ENCODE measurements at regions not wholly inside any gene's neighbourhood (a gene's known extent, or its start where the extent isn't known, plus 50 kb on each side); places are given as distances from the start of the nearest gene placed in this dataset.

GRCh38 chrX:23251043-23251442 is 83.6 kb upstream of the PTCHD1 start:
- Histone ChIP-seq H3K4me3 (ENCODE audit: low read depth, low read length, poor library complexity, severe bottlenecking) (no peak overlapping the region), H3K27ac (ENCODE audit: low read depth, low read length, poor library complexity, severe bottlenecking) (no peak overlapping the region), H2AFZ (ENCODE audit: low read length) (no peak overlapping the region), H4K20me1 (ENCODE audit: insufficient read depth, low read length) (no peaks in the 10 kb centered on the region), H3K9me3 (ENCODE audit: low read length) (no peaks in the 10 kb centered on the region), H3K36me3 (ENCODE audit: insufficient read depth, low read length) (no peaks in the 10 kb centered on the region), H3K4me1 (ENCODE audit: insufficient read depth, low read length, poor library complexity, severe bottlenecking) (no peaks in the 10 kb centered on the region), H3K4me2 (ENCODE audit: low read length) (no peak overlapping the region), H3K79me2 (ENCODE audit: insufficient read depth, low read depth, low read length) (no peaks in the 10 kb centered on the region), H3K9me2 (ENCODE audit: insufficient read depth, low read length) (no peaks in the 10 kb centered on the region)
- BruUV-seq (replicated peaks) = no TSS peak
- no peak for DNase-seq (ENCODE audit: low spot score)
- TF ChIP-seq, protein P1, sequence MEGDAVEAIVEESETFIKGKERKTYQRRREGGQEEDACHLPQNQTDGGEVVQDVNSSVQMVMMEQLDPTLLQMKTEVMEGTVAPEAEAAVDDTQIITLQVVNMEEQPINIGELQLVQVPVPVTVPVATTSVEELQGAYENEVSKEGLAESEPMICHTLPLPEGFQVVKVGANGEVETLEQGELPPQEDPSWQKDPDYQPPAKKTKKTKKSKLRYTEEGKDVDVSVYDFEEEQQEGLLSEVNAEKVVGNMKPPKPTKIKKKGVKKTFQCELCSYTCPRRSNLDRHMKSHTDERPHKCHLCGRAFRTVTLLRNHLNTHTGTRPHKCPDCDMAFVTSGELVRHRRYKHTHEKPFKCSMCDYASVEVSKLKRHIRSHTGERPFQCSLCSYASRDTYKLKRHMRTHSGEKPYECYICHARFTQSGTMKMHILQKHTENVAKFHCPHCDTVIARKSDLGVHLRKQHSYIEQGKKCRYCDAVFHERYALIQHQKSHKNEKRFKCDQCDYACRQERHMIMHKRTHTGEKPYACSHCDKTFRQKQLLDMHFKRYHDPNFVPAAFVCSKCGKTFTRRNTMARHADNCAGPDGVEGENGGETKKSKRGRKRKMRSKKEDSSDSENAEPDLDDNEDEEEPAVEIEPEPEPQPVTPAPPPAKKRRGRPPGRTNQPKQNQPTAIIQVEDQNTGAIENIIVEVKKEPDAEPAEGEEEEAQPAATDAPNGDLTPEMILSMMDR (conservative IDR thresholded peaks at IDR 0.05; ENCODE audit: low read length) = no peak
- no peak for TF ChIP-seq EZH2phosphoT487 (IDR thresholded peaks at IDR 0.05; ENCODE audit: borderline replicate concordance, low read depth, low read length)
- intact Hi-C loops (cut with micrococcal nuclease; ENCODE audit: unreplicated experiment) = no loop called here
- POLR2A ChIA-PET = no interaction called here
- CTCF ChIA-PET (ENCODE audit: unreplicated experiment) = no interaction called here

GRCh38 chrX:23263892-23264291 is 70.8 kb upstream of the PTCHD1 start:
- H3K4me3 ChIP-seq (ENCODE audit: low read depth, low read length, poor library complexity, severe bottlenecking) = no peak overlapping the region
- no peak overlapping the region for H3K4me2 ChIP-seq (ENCODE audit: low read length)
- no peak overlapping the region for H2AFZ ChIP-seq (ENCODE audit: low read length)
- no peaks in the 10 kb centered on the region for H3K4me1 ChIP-seq (ENCODE audit: insufficient read depth, low read length, poor library complexity, severe bottlenecking)
- BruUV-seq (replicated peaks) = no TSS peak
- TF ChIP-seq, protein P1 (conservative IDR thresholded peaks at IDR 0.05; ENCODE audit: low read length) = no peak
- no peak for TF ChIP-seq EZH2phosphoT487 (IDR thresholded peaks at IDR 0.05; ENCODE audit: borderline replicate concordance, low read depth, low read length)
- H3K79me2 ChIP-seq (ENCODE audit: insufficient read depth, low read depth, low read length) = no peaks in the 10 kb centered on the region
- H3K36me3 ChIP-seq (ENCODE audit: insufficient read depth, low read length) = no peaks in the 10 kb centered on the region
- no peaks in the 10 kb centered on the region for H4K20me1 ChIP-seq (ENCODE audit: insufficient read depth, low read length)
- intact Hi-C loops (cut with micrococcal nuclease; ENCODE audit: unreplicated experiment) = no loop called here
- POLR2A ChIA-PET = interaction anchor here (0.6 kb wide), 2 partner anchors 86 to 602 kb away, joined by 3 to 6 read pairs; no protein-coding TSS in a partner anchor
- no peak for DNase-seq (ENCODE audit: low spot score)
- CTCF ChIA-PET (ENCODE audit: unreplicated experiment) = no interaction called here
- H3K9me2 ChIP-seq (ENCODE audit: insufficient read depth, low read length) = no peaks in the 10 kb centered on the region
- no peak overlapping the region for H3K27ac ChIP-seq (ENCODE audit: low read depth, low read length, poor library complexity, severe bottlenecking)
- H3K9me3 ChIP-seq (ENCODE audit: low read length) = no peaks in the 10 kb centered on the region

DNA sequence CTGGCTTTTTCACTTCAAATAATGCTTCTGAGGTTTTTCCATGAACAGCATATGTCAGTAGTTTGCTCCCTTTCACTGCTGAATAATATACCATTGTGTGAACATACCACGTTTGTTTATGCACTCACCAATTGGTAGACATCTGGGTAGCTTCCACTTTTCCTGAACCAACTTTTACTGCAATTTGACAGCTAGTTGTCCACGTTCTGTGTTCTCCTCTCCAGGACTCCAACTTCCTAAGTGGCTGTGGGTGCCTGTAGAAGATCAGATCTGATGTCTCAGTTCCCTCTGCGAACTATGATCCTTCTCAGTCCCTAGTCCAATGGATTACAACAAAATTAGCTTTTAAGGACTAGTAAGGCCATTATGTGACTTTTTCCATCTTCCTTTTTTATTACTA is 64.7 kb upstream of the PTCHD1 start:
- intact Hi-C loops (cut with micrococcal nuclease; ENCODE audit: unreplicated experiment) = no loop called here
- TF ChIP-seq EZH2phosphoT487 (IDR thresholded peaks at IDR 0.05; ENCODE audit: borderline replicate concordance, low read depth, low read length) = no peak
- TF ChIP-seq, protein P1 (conservative IDR thresholded peaks at IDR 0.05; ENCODE audit: low read length) = no peak
- Histone ChIP-seq H3K9me3 (ENCODE audit: low read length) (no peaks in the 10 kb centered on the region), H3K4me1 (ENCODE audit: insufficient read depth, low read length, poor library complexity, severe bottlenecking) (no peaks in the 10 kb centered on the region), H3K27ac (ENCODE audit: low read depth, low read length, poor library complexity, severe bottlenecking) (no peak overlapping the region), H2AFZ (ENCODE audit: low read length) (no peak overlapping the region), H3K4me3 (ENCODE audit: low read depth, low read length, poor library complexity, severe bottlenecking) (no peak overlapping the region), H3K79me2 (ENCODE audit: insufficient read depth, low read depth, low read length) (no peaks in the 10 kb centered on the region), H3K36me3 (ENCODE audit: insufficient read depth, low read length) (no peaks in the 10 kb centered on the region), H3K4me2 (ENCODE audit: low read length) (no peak overlapping the region), H3K9me2 (ENCODE audit: insufficient read depth, low read length) (no peaks in the 10 kb centered on the region), H4K20me1 (ENCODE audit: insufficient read depth, low read length) (no peaks in the 10 kb centered on the region)
- ChIA-PET CTCF (ENCODE audit: unreplicated experiment) (no interaction called here), POLR2A (interaction anchor here (0.6 kb wide), 1 partner anchor 269 kb away, joined by 5 read pairs; no protein-coding TSS in a partner anchor)
- no TSS peak for BruUV-seq (replicated peaks)
- DNase-seq (ENCODE audit: low spot score) = no peak
